HG03460 (cell line): ENCODE measurements at regions not wholly inside any gene's neighbourhood (a gene's known extent, or its start where the extent isn't known, plus 50 kb on each side); places are given as distances from the start of the nearest gene placed in this dataset.
"Not testable (repeated sequence)": the region's sequence is repeated elsewhere in the genome, so short reads cannot be mapped to it uniquely, and the experiment has no call there.

ENCODE experiments used
- ATAC-seq: cut with Tn5 transposase; IDR thresholded peaks from one replicate; pipeline ENCODE4 v1.9.1; 2021; ENCODE audit not compliant: unreplicated experiment

- ATAC-seq, result not testable (repeated sequence)
Observed at GRCh38 chr1:145191272-145191675, 50.7 kb downstream of the PPIAL4D start.

- not testable (repeated sequence) for ATAC-seq
Observed at GRCh38 chr1:145189543-145190030, 52.4 kb downstream of the PPIAL4D start.

GRCh38 chr1:145188869-145189542 lies 53.0 kb downstream of the PPIAL4D start:
- not testable (repeated sequence) for ATAC-seq

GRCh38 chr1:145182606-145183413 lies 59.2 kb downstream of the PPIAL4D start:
- peak; percentile 67 for ATAC-seq

- ATAC-seq, result not testable (repeated sequence)
Observed at GRCh38 chr1:145176285-145176925, 65.6 kb downstream of the PPIAL4D start.

- ATAC-seq, result not testable (repeated sequence)
Observed at GRCh38 chr1:145174377-145174776, 67.6 kb downstream of the PPIAL4D start.

GRCh38 chr1:145168220-145168848 lies 72.6 kb downstream of the FAM72D start:
- ATAC-seq, result not testable (repeated sequence)

GRCh38 chr1:145164360-145164759 lies 68.6 kb downstream of the FAM72D start:
- not testable (repeated sequence) for ATAC-seq
